ENCODE measurements at regions not wholly inside any gene's neighbourhood (a gene's known extent, or its start where the extent isn't known, plus 50 kb on each side); places are given as distances from the start of the nearest gene placed in this dataset.

GRCh38 chr1:239308701-239309333 lies 77.6 kb upstream of the CHRM3 start:
- no peaks in the 10 kb centered on the region for H3K36me3 ChIP-seq (ENCODE audit: insufficient read depth, low read length)
- H3K4me2 ChIP-seq (ENCODE audit: low read length), result no peak overlapping the region
- no peak overlapping the region for H3K4me3 ChIP-seq (ENCODE audit: low read length)
- no peaks in the 10 kb centered on the region for H3K9me3 ChIP-seq (ENCODE audit: low read length)
- H3F3A ChIP-seq (ENCODE audit: insufficient read depth, low read length, poor library complexity, severe bottlenecking), result no peaks in the 10 kb centered on the region
- H2AFZ ChIP-seq (ENCODE audit: low read depth, low read length), result no peak overlapping the region
- H3K9me2 ChIP-seq (ENCODE audit: insufficient read depth, low read length), result no peaks in the 10 kb centered on the region
- no peak overlapping the region for H3K27ac ChIP-seq (ENCODE audit: low read length)
- no peaks in the 10 kb centered on the region for H3K27me3 ChIP-seq (ENCODE audit: insufficient read depth, low read depth, low read length)
- no peaks in the 10 kb centered on the region for H4K20me1 ChIP-seq (ENCODE audit: insufficient read depth)
- TF ChIP-seq EP300 (conservative IDR thresholded peaks at IDR 0.05; ENCODE audit: poor library complexity, severe bottlenecking), result no peak
- TF ChIP-seq, protein P1, sequence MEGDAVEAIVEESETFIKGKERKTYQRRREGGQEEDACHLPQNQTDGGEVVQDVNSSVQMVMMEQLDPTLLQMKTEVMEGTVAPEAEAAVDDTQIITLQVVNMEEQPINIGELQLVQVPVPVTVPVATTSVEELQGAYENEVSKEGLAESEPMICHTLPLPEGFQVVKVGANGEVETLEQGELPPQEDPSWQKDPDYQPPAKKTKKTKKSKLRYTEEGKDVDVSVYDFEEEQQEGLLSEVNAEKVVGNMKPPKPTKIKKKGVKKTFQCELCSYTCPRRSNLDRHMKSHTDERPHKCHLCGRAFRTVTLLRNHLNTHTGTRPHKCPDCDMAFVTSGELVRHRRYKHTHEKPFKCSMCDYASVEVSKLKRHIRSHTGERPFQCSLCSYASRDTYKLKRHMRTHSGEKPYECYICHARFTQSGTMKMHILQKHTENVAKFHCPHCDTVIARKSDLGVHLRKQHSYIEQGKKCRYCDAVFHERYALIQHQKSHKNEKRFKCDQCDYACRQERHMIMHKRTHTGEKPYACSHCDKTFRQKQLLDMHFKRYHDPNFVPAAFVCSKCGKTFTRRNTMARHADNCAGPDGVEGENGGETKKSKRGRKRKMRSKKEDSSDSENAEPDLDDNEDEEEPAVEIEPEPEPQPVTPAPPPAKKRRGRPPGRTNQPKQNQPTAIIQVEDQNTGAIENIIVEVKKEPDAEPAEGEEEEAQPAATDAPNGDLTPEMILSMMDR (IDR thresholded peaks at IDR 0.05; ENCODE audit: poor library complexity, severe bottlenecking), result peak; percentile 41
- no peaks in the 10 kb centered on the region for H3K79me2 ChIP-seq (replicated peaks; ENCODE audit: insufficient read depth, low read length)
- H3K9ac ChIP-seq (ENCODE audit: low read length), result no peak overlapping the region

DNA sequence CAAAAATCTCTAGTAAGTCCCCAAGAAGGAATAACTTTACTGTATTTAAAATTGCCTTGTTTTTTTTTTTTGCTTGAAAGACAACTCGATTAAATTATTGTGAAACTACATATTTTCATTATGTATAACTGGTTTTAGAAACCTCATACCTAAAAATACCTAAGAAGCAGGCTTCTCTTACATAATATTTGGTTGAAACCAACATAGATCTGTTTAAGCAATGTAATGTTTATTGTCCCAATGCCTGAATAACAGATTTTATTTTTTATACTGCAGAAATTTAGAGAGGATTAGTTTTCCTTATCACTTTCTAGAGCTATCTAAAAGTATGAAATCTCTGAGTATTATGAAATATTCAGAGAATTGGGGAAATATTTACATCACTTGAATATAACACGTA lies 78.5 kb upstream of the CHRM3 start:
- no peaks in the 10 kb centered on the region for H3K9me3 ChIP-seq (ENCODE audit: low read length)
- no peaks in the 10 kb centered on the region for H3F3A ChIP-seq (ENCODE audit: insufficient read depth, low read length, poor library complexity, severe bottlenecking)
- no peaks in the 10 kb centered on the region for H3K36me3 ChIP-seq (ENCODE audit: insufficient read depth, low read length)
- H3K79me2 ChIP-seq (replicated peaks; ENCODE audit: insufficient read depth, low read length), result no peaks in the 10 kb centered on the region
- no peak overlapping the region for H3K4me3 ChIP-seq (ENCODE audit: low read length)
- H3K9ac ChIP-seq (ENCODE audit: low read length), result no peak overlapping the region
- H3K9me2 ChIP-seq (ENCODE audit: insufficient read depth, low read length), result no peaks in the 10 kb centered on the region
- H3K4me2 ChIP-seq (ENCODE audit: low read length), result no peak overlapping the region
- no peaks in the 10 kb centered on the region for H3K27me3 ChIP-seq (ENCODE audit: insufficient read depth, low read depth, low read length)
- no peaks in the 10 kb centered on the region for H4K20me1 ChIP-seq (ENCODE audit: insufficient read depth)
- no peak overlapping the region for H2AFZ ChIP-seq (ENCODE audit: low read depth, low read length)
- H3K27ac ChIP-seq (ENCODE audit: low read length), result no peak overlapping the region
- TF ChIP-seq EZH2 (IDR thresholded peaks at IDR 0.05; ENCODE audit: borderline replicate concordance, insufficient read depth, low read length, poor library complexity, severe bottlenecking), result no peak
- TF ChIP-seq TAF1 (IDR thresholded peaks at IDR 0.05; ENCODE audit: low read depth), result no peak
- TF ChIP-seq RAD21 (conservative IDR thresholded peaks at IDR 0.05), result no peak
- TF ChIP-seq POLR2AphosphoS5 (IDR thresholded peaks at IDR 0.05), result no peak
- TF ChIP-seq, protein P1 (IDR thresholded peaks at IDR 0.05; ENCODE audit: poor library complexity, severe bottlenecking), result no peak
- TF ChIP-seq EP300 (conservative IDR thresholded peaks at IDR 0.05; ENCODE audit: poor library complexity, severe bottlenecking), result no peak
- no peak for TF ChIP-seq REST (IDR thresholded peaks at IDR 0.05; ENCODE audit: borderline replicate concordance)
- TF ChIP-seq MXI1 (conservative IDR thresholded peaks at IDR 0.05; ENCODE audit: poor library complexity, severe bottlenecking), result no peak
- no peak for TF ChIP-seq SMC3 (conservative IDR thresholded peaks at IDR 0.05; ENCODE audit: poor library complexity)

Measured in neural cell (in vitro differentiated cells).